ENCODE measurements at regions not wholly inside any gene's neighbourhood (a gene's known extent, or its start where the extent isn't known, plus 50 kb on each side); places are given as distances from the start of the nearest gene placed in this dataset.
A peak's percentile ranks its signal among the peaks of the same experiment; 100 is the strongest.

DNA sequence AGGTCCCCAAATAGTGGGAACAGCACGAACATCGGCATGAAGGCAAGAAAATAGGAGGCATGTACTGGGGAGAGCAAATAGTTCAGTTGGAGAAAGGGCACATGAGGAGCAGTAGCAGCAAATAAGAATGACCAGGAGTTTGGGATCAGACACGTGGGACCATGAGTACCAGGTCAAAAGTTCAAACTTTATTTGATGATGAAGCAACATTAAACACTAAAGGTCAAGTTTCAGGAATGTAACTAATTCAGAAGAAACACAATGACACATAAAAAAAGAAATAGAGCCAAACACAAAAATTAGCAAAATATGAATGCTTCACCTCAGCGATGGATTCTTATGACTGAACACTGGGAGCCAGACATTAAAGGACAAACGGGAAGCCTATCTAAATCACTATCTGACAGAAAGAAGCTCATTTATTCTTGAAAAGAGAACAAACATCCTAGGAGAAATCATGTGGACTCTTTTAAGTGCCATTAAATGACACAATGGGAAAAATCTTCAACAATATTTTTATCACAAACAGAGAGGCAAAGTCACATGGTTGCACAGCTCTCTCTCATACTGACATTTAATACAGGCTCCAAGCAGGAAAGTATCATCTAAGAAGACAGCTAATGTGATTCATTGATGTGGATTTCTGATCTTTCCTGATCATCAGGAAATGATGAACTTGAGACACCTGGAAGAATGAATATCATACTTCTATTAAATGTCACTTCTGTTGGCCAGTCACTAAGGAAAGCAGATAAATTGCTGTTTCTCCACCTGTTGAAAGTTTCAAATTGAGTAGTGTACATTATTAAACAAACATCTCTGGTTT lies 216.9 kb upstream of the THBS1 start:
- ATAC-seq, result no peak
- Histone ChIP-seq H3K27ac (ENCODE audit: low read length) (no peak overlapping the region), H3K4me1 (ENCODE audit: control insufficient read depth, insufficient read depth, low read length) (no peaks in the 10 kb centered on the region), H3K4me3 (ENCODE audit: low read length) (no peak overlapping the region), H3K27me3 (ENCODE audit: control insufficient read depth, insufficient read depth) (no peaks in the 10 kb centered on the region), H3K9me3 (ENCODE audit: control insufficient read depth, low read length) (no peaks in the 10 kb centered on the region)
- no peak for DNase-seq
- intact Hi-C loops (cut with DNase I), result no loop called here
- WGBS, result 77% methylated on average over 5 of the region's 5 CpGs

GRCh38 chr15:39364721-39365120 lies 216.2 kb upstream of the THBS1 start:
- intact Hi-C loops (cut with DNase I), result no loop called here
- Histone ChIP-seq H3K27ac (ENCODE audit: low read length) (no peak overlapping the region), H3K4me3 (ENCODE audit: low read length) (no peak overlapping the region), H3K27me3 (ENCODE audit: control insufficient read depth, insufficient read depth) (no peaks in the 10 kb centered on the region), H3K9me3 (ENCODE audit: control insufficient read depth, low read length) (no peaks in the 10 kb centered on the region), H3K4me1 (ENCODE audit: control insufficient read depth, insufficient read depth, low read length) (no peaks in the 10 kb centered on the region)
- ATAC-seq (no peak), DNase-seq (no peak)
- WGBS, result 96% methylated on average over 1 of the region's 1 CpG

DNA sequence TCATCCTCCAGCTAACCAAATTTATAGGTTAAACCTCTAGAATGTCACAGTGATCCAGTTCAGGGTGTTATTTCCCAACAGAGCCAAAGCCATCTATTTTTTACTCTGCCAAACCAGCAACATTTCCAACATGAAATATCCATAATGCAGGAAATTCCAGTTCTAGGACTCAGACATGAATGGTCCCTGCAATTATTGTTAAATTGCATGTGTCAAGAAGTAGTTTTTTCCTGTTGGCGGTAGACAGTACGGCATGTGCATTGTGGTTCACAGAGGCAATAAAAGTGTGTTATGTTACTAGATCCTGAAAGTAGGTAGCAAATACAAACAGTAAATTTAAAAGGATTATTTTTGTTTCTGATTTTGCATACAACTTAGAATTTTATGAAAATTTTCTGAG lies 215.7 kb upstream of the THBS1 start:
- Histone ChIP-seq H3K4me3 (ENCODE audit: low read length) (no peak overlapping the region), H3K4me1 (ENCODE audit: control insufficient read depth, insufficient read depth, low read length) (no peaks in the 10 kb centered on the region), H3K27ac (ENCODE audit: low read length) (no peak overlapping the region), H3K9me3 (ENCODE audit: control insufficient read depth, low read length) (no peaks in the 10 kb centered on the region), H3K27me3 (ENCODE audit: control insufficient read depth, insufficient read depth) (no peaks in the 10 kb centered on the region)
- DNase-seq, result no peak
- 85% methylated on average over 2 of the region's 2 CpGs for WGBS
- intact Hi-C loops (cut with DNase I), result no loop called here
- ATAC-seq, result no peak

GRCh38 chr15:39365873-39366272 lies 215.0 kb upstream of the THBS1 start:
- no peak for ATAC-seq
- no peaks in the 10 kb centered on the region for H3K4me1 ChIP-seq (ENCODE audit: control insufficient read depth, insufficient read depth, low read length)

DNA sequence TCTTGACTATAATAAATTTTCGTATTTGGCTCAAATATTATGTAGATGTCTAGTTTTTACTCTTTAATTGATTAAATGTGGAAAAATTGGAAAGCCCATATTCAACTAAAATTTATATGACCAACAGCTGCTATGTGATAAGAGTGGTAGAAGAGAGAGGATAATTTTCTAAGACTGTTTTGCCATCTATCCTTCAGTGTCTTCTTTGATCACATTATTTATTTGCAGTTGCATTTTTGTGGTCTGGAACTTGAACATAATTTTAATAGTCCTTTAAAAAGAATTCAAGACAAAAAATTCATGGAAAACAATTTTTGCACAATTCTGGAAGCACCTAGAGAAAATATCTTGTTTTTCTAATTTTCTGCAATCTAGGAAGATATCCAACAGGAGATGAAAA lies 213.3 kb upstream of the THBS1 start:
- DNase-seq (no peak), ATAC-seq (no peak)
- Histone ChIP-seq H3K4me3 (ENCODE audit: low read length) (no peak overlapping the region), H3K27me3 (ENCODE audit: control insufficient read depth, insufficient read depth) (no peaks in the 10 kb centered on the region), H3K27ac (ENCODE audit: low read length) (no peak overlapping the region), H3K9me3 (ENCODE audit: control insufficient read depth, low read length) (peaks cover 3% of the 10 kb centered on the region), H3K4me1 (ENCODE audit: control insufficient read depth, insufficient read depth, low read length) (no peaks in the 10 kb centered on the region)
- intact Hi-C loops (cut with DNase I), result no loop called here
- 89% methylated on average over 1 of the region's 1 CpG for WGBS

More at GRCh38 chr15:39365873-39366272, 215.0 kb upstream of the THBS1 start:
- Histone ChIP-seq H3K9me3 (ENCODE audit: control insufficient read depth, low read length) (no peaks in the 10 kb centered on the region), H3K27me3 (ENCODE audit: control insufficient read depth, insufficient read depth) (no peaks in the 10 kb centered on the region), H3K4me3 (ENCODE audit: low read length) (no peak overlapping the region), H3K27ac (ENCODE audit: low read length) (no peak overlapping the region)
- WGBS, result 93% methylated on average over 4 of the region's 4 CpGs
- DNase-seq, result no peak
- intact Hi-C loops (cut with DNase I), result no loop called here

- no peak for DNase-seq
- WGBS, result 95% methylated on average over 1 of the region's 1 CpG
- Histone ChIP-seq H3K4me1 (ENCODE audit: control insufficient read depth, insufficient read depth, low read length) (no peaks in the 10 kb centered on the region), H3K4me3 (ENCODE audit: low read length) (no peak overlapping the region), H3K27ac (ENCODE audit: low read length) (no peak overlapping the region), H3K9me3 (ENCODE audit: control insufficient read depth, low read length) (peaks cover 3% of the 10 kb centered on the region), H3K27me3 (ENCODE audit: control insufficient read depth, insufficient read depth) (no peaks in the 10 kb centered on the region)
- ATAC-seq, result no peak
- intact Hi-C loops (cut with DNase I), result no loop called here
Observed at GRCh38 chr15:39369768-39370167, 211.1 kb upstream of the THBS1 start.

- DNase-seq, result no peak
- H3K9me3 ChIP-seq (ENCODE audit: control insufficient read depth, low read length), result no peaks in the 10 kb centered on the region
- 85% methylated on average over 1 of the region's 1 CpG for WGBS
- no peak for ATAC-seq
- no peaks in the 10 kb centered on the region for H3K27me3 ChIP-seq (ENCODE audit: control insufficient read depth, insufficient read depth)
- H3K4me3 ChIP-seq (ENCODE audit: low read length), result no peak overlapping the region
- H3K4me1 ChIP-seq (ENCODE audit: control insufficient read depth, insufficient read depth, low read length), result no peaks in the 10 kb centered on the region
- intact Hi-C loops (cut with DNase I), result no loop called here
- no peak overlapping the region for H3K27ac ChIP-seq (ENCODE audit: low read length)
Observed at GRCh38 chr15:39376371-39376909, 204.4 kb upstream of the THBS1 start.

DNA sequence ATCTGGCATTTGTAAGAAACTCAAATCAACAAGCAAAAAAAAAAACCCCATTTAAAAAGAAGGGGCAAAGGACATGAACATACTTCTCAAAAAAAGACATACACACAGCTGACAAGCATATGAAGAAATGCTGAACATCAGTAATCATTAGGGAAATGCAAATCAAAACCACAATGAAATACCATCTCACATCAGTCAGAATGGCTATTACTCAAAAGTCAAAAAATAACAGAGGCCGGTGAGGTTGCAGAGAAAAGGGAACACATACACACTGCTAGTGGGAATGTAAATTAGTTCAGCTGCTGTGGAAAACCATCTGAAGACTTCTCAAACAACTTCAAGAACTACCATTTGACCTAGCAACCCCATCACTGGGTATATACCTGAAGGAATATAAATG lies 199.4 kb upstream of the THBS1 start:
- intact Hi-C loops (cut with DNase I), result no loop called here
- Histone ChIP-seq H3K4me1 (ENCODE audit: control insufficient read depth, insufficient read depth, low read length) (no peaks in the 10 kb centered on the region), H3K27me3 (ENCODE audit: control insufficient read depth, insufficient read depth) (no peaks in the 10 kb centered on the region), H3K4me3 (ENCODE audit: low read length) (no peak overlapping the region), H3K27ac (ENCODE audit: low read length) (no peak overlapping the region), H3K9me3 (ENCODE audit: control insufficient read depth, low read length) (no peaks in the 10 kb centered on the region)
- WGBS, result 76% methylated on average over 1 of the region's 1 CpG
- ATAC-seq (no peak), DNase-seq (no peak)

- intact Hi-C loops (cut with DNase I), result no loop called here
- 76% methylated on average over 2 of the region's 2 CpGs for WGBS
- DNase-seq (no peak), ATAC-seq (peak in 1 of 2 donors; percentile 19)
- Histone ChIP-seq H3K27ac (ENCODE audit: low read length) (no peak overlapping the region), H3K4me1 (ENCODE audit: control insufficient read depth, insufficient read depth, low read length) (no peaks in the 10 kb centered on the region), H3K27me3 (ENCODE audit: control insufficient read depth, insufficient read depth) (no peaks in the 10 kb centered on the region), H3K4me3 (ENCODE audit: low read length) (no peak overlapping the region), H3K9me3 (ENCODE audit: control insufficient read depth, low read length) (no peaks in the 10 kb centered on the region)
Observed at GRCh38 chr15:39388118-39388517, 192.8 kb upstream of the THBS1 start.

GRCh38 chr15:39391230-39391629 lies 189.6 kb upstream of the THBS1 start:
- Histone ChIP-seq H3K27me3 (ENCODE audit: control insufficient read depth, insufficient read depth) (no peaks in the 10 kb centered on the region), H3K9me3 (ENCODE audit: control insufficient read depth, low read length) (no peaks in the 10 kb centered on the region), H3K27ac (ENCODE audit: low read length) (no peak overlapping the region), H3K4me1 (ENCODE audit: control insufficient read depth, insufficient read depth, low read length) (no peaks in the 10 kb centered on the region), H3K4me3 (ENCODE audit: low read length) (no peak overlapping the region)
- ATAC-seq, result peak; percentile 40 to 67
- WGBS, result 68% methylated on average over 5 of the region's 5 CpGs
- intact Hi-C loops (cut with DNase I), result no loop called here
- DNase-seq, result peak in 2 of 3 donors; percentile 28 to 36

- DNase-seq, result no peak
- Histone ChIP-seq H3K4me1 (ENCODE audit: control insufficient read depth, insufficient read depth, low read length) (no peaks in the 10 kb centered on the region), H3K27me3 (ENCODE audit: control insufficient read depth, insufficient read depth) (no peaks in the 10 kb centered on the region), H3K9me3 (ENCODE audit: control insufficient read depth, low read length) (no peaks in the 10 kb centered on the region), H3K27ac (ENCODE audit: low read length) (no peak overlapping the region), H3K4me3 (ENCODE audit: low read length) (no peak overlapping the region)
- intact Hi-C loops (cut with DNase I), result no loop called here
- ATAC-seq, result no peak
- 49% methylated on average over 4 of the region's 4 CpGs for WGBS
Observed at GRCh38 chr15:39392469-39393047, 188.3 kb upstream of the THBS1 start.
